SH-SY5Y (cell line): ENCODE measurements at regions not wholly inside any gene's neighbourhood (a gene's known extent, or its start where the extent isn't known, plus 50 kb on each side); places are given as distances from the start of the nearest gene placed in this dataset.

ENCODE experiments used
- GATA2 ChIP-seq: IDR thresholded peaks from 2 replicates; pipeline ENCODE4 v1.6.1; 2011; ENCODE audit warnings: mild to moderate bottlenecking, low read depth, low read length
- GATA3 ChIP-seq: IDR thresholded peaks from 2 replicates; pipeline ENCODE4 v1.6.1; 2011; ENCODE audit warnings: low read depth, mild to moderate bottlenecking, low read length, moderate library complexity

DNA sequence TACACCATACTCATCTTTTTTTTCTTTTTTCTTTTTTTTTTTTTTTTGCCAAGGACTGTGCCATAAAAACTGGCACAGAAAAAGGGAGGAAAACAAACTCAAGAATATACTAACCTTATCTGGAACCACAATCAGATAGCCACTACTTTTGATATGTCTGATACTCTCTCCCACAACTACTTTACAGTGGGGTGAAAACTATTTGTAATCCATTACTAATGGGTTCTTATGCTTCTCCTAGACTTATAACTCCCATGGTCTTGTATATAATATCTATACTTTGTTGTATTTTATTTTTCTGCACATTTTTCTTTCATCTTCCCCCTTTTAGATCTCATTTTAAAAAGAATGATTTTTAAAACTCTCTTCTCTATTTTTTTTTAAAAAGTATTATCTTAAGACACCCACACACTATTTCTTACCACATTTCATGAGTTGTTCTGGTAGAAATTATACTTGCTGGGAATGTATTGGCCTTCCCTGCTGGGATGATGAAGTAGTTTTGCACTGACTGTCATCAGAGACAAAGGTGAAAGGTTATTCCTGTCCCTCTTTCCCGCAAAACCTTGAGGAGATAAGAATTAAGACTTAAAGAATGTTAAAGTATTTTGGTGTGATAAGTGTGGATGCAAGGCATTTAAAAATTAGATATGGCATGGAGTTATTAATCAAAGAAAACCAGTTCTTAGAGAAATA, 146.7 kb upstream of the KLF12 start:
- TF ChIP-seq GATA2 (no peak), GATA3 (no peak)
